Upper lobe of right lung (tissue), 1 donor: ENCODE measurements at regions not wholly inside any gene's neighbourhood (a gene's known extent, or its start where the extent isn't known, plus 50 kb on each side); places are given as distances from the start of the nearest gene placed in this dataset.
"Not testable (repeated sequence)": the region's sequence is repeated elsewhere in the genome, so short reads cannot be mapped to it uniquely, and the experiment has no call there.

Source experiments
- ATAC-seq: fragments of 200-7000 bp; cut with Tn5 transposase; one replicate; pipeline ENCODE4 v1.9.1; 2020; ENCODE audit warnings: mild to moderate bottlenecking, moderate library complexity
- DNase-seq: peaks from one replicate; pipeline ENCODE4 v3.0.0-alpha.2; 2020
- H3K27ac ChIP-seq: fragments of 200-600 bp; one replicate; pipeline ENCODE4 v1.8.0; 2022
- H3K27me3 ChIP-seq: fragments of 200-600 bp; one replicate; pipeline ENCODE4 v1.8.0; 2022; ENCODE audit warnings: mild to moderate bottlenecking
- H3K36me3 ChIP-seq: fragments of 200-600 bp; one replicate; pipeline ENCODE4 v1.8.0; 2022
- H3K4me1 ChIP-seq: fragments of 200-600 bp; one replicate; pipeline ENCODE4 v1.8.0; 2022
- H3K4me3 ChIP-seq: fragments of 200-600 bp; one replicate; pipeline ENCODE4 v1.8.0; 2022; ENCODE audit warnings: mild to moderate bottlenecking
- H3K9me3 ChIP-seq: fragments of 200-600 bp; one replicate; pipeline ENCODE4 v1.8.0; 2022
- intact Hi-C: fragments of 100-400 bp; cut with DNase I; formaldehyde crosslinking; loops from one replicate; pipeline ENCODE4 v1.11.0; 2022
- TF ChIP-seq, protein P1 (sequence below): fragments of 200-600 bp; IDR thresholded peaks from one replicate; pipeline ENCODE4 v1.8.0; 2022; ENCODE audit warnings: antibody characterized with exemption
- donor health status: DM: no; HTN: yes; CAD: no; lungs with severe emphysema.

DNA sequence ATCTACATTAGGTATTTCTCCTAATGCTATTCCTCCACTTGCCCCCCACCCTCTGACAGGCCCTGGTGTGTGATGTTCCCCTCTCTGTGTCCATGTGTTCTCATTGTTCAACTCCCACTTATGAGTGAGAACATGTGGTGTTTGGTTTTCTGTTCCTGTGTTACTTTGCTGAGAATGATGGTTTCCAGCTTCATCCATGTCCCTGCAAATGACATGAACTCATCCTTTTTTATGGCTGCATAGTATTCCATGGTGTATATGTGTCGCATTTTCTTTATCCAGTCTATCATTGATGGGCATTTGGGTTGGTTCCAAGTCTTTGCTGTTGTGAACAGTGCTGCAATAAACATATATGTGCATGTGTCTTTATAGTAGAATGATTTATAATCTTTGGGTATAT is 50.6 kb upstream of the GRHL3 start:
- H3K9me3 ChIP-seq, H3K27ac ChIP-seq, H3K4me1 ChIP-seq, ATAC-seq, intact Hi-C loops, DNase-seq, H3K36me3 ChIP-seq, H3K4me3 ChIP-seq, H3K27me3 ChIP-seq: not testable (repeated sequence)

DNA sequence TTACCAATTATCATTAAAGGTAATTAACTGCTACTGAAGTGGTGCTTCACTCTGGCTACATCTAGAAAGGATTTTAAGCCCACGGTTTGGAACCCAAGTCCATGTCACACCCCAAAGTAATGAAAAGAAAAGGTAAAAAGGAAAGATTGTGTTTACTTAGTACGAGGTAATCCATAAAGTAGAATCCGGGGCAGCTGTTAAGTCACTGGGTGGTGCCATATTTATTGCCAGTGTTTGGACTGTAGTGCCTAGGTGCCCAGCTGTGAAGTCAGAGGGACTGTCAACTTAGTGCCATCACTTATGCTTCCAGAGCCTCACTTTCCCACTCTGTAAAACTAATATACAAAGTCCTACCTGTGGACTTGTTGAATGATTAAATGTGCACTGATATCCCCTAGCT is 52.2 kb upstream of the GRHL3 start:
- no peak overlapping the region for H3K4me3 ChIP-seq
- no peak for DNase-seq
- H3K9me3 ChIP-seq = no peaks in the 10 kb centered on the region
- intact Hi-C loops = no loop called here
- ATAC-seq = no peak
- no peaks in the 10 kb centered on the region for H3K27me3 ChIP-seq
- H3K4me1 ChIP-seq = no peaks in the 10 kb centered on the region
- no peaks in the 10 kb centered on the region for H3K36me3 ChIP-seq
- TF ChIP-seq, protein P1, sequence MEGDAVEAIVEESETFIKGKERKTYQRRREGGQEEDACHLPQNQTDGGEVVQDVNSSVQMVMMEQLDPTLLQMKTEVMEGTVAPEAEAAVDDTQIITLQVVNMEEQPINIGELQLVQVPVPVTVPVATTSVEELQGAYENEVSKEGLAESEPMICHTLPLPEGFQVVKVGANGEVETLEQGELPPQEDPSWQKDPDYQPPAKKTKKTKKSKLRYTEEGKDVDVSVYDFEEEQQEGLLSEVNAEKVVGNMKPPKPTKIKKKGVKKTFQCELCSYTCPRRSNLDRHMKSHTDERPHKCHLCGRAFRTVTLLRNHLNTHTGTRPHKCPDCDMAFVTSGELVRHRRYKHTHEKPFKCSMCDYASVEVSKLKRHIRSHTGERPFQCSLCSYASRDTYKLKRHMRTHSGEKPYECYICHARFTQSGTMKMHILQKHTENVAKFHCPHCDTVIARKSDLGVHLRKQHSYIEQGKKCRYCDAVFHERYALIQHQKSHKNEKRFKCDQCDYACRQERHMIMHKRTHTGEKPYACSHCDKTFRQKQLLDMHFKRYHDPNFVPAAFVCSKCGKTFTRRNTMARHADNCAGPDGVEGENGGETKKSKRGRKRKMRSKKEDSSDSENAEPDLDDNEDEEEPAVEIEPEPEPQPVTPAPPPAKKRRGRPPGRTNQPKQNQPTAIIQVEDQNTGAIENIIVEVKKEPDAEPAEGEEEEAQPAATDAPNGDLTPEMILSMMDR = no peak
- no peak overlapping the region for H3K27ac ChIP-seq

GRCh38 chr1:24266398-24266941 is 52.7 kb upstream of the GRHL3 start:
- H3K4me1 ChIP-seq = no peaks in the 10 kb centered on the region
- DNase-seq (no peak), ATAC-seq (no peak)
- H3K27ac ChIP-seq = no peak overlapping the region
- TF ChIP-seq, protein P1 = no peak
- intact Hi-C loops = no loop called here
- H3K36me3 ChIP-seq = no peaks in the 10 kb centered on the region
- H3K9me3 ChIP-seq = no peaks in the 10 kb centered on the region
- no peak overlapping the region for H3K4me3 ChIP-seq
- no peaks in the 10 kb centered on the region for H3K27me3 ChIP-seq

- TF ChIP-seq, protein P1 = no peak
- Histone ChIP-seq H3K27me3 (no peaks in the 10 kb centered on the region), H3K27ac (no peak overlapping the region), H3K4me3 (no peak overlapping the region), H3K4me1 (no peaks in the 10 kb centered on the region), H3K9me3 (no peaks in the 10 kb centered on the region), H3K36me3 (no peaks in the 10 kb centered on the region)
- no peak for DNase-seq
- intact Hi-C loops = no loop called here
- no peak for ATAC-seq
Observed at GRCh38 chr1:24263746-24264145, 55.4 kb upstream of the GRHL3 start.

DNA sequence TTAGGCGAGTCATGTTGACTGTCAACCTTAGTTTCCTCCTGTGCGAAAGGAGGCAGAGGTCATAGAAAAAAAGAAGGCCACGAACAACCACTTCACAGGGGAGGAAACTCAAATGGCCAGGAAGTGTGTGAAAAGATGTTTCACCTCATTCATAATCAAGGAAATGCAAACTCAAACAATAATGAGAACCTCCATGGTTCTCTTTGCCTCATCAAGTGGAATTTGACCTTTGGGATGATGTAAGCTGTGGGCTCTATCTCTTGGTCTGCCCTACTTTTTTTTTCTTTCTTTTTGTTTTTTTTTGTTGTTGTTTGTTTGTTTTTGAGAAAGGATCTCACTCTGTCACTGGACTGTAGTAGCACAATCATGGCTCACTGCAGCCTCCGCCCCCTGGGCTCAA is 55.9 kb upstream of the GRHL3 start:
- Histone ChIP-seq H3K27ac (no peak overlapping the region), H3K36me3 (no peaks in the 10 kb centered on the region), H3K4me1 (no peaks in the 10 kb centered on the region), H3K9me3 (no peaks in the 10 kb centered on the region), H3K27me3 (no peaks in the 10 kb centered on the region), H3K4me3 (no peak overlapping the region)
- no peak for ATAC-seq
- TF ChIP-seq, protein P1 = no peak
- DNase-seq = no peak
- intact Hi-C loops = no loop called here

DNA sequence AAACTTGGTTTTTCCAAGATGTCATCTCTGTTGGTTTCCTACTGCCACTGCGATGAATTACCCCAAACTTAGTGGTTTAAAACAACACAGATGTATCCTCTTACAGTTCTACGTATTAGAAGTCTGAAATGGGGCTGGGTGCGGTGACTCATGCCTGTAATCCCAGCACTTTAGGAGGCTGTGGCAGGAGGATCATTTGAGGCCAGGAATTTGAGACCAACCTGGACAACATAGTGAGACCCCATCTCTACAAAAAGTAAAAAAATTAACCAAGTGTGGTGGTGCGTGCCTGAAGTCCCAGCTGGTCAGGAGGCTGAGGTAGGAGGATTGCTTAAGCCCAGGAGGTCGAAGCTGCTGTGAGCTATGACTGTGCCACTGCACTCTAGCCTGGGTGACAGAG is 57.2 kb upstream of the GRHL3 start:
- intact Hi-C loops = no loop called here
- Histone ChIP-seq H3K9me3 (no peaks in the 10 kb centered on the region), H3K36me3 (no peaks in the 10 kb centered on the region), H3K4me1 (no peaks in the 10 kb centered on the region), H3K27me3 (no peaks in the 10 kb centered on the region), H3K27ac (no peak overlapping the region), H3K4me3 (no peak overlapping the region)
- no peak for ATAC-seq
- DNase-seq = no peak
- TF ChIP-seq, protein P1 = no peak
